H1 (cell line): ENCODE measurements at regions not wholly inside any gene's neighbourhood (a gene's known extent, or its start where the extent isn't known, plus 50 kb on each side); places are given as distances from the start of the nearest gene placed in this dataset.

Experiments
- CREB1 ChIP-seq: IDR thresholded peaks from 2 replicates; pipeline ENCODE4 v1.6.1; 2012; ENCODE audit warnings: inconsistent platforms
- EP300 ChIP-seq, 2 experiments: IDR thresholded peaks; 1 replicate in 1 of 2; 2 replicates in 1 of 2; pipeline ENCODE4 v1.6.1; 2011 to 2012; ENCODE audit warnings: low read depth in 2 of 2, low read length in 2 of 2, mild to moderate bottlenecking in 2 of 2, borderline replicate concordance in 1 of 2, inconsistent platforms in 1 of 2, moderate library complexity in 1 of 2

GRCh38 chr13:65868099-65868498 is 1362.0 kb downstream of the PCDH9 start (continued):
- no peak for TF ChIP-seq CREB1
- TF ChIP-seq EP300 (IDR thresholded peaks at IDR 0.05; ENCODE audit: borderline replicate concordance in 1 of 2, low read depth in 2 of 2, low read length in 2 of 2) = no peak
- TF ChIP-seq, all 59 proteins: peak for 0
